MM.1S (cell line): ENCODE measurements at regions not wholly inside any gene's neighbourhood (a gene's known extent, or its start where the extent isn't known, plus 50 kb on each side); places are given as distances from the start of the nearest gene placed in this dataset.

Source experiments
- DNase-seq: peaks from one replicate; pipeline ENCODE4 v3.0.0-alpha.2; 2015
- H2AFZ ChIP-seq: fragments of 300-600 bp; sonication (generic); 2 replicates; pipeline ENCODE4 v1.6.0; 2016; ENCODE audit warnings: antibody characterized with exemption, low read length
- H3F3A ChIP-seq: fragments of 300-600 bp; sonication (generic); 2 replicates; pipeline ENCODE4 v1.6.1; 2016; ENCODE audit warnings: mild to moderate bottlenecking, antibody characterized with exemption, low read length, moderate library complexity, mixed read lengths; ENCODE audit not compliant: insufficient read depth
- H3K27ac ChIP-seq: fragments of 300-600 bp; sonication (generic); 2 replicates; pipeline ENCODE4 v1.5.1; 2016; ENCODE audit warnings: mild to moderate bottlenecking, low read length
- H3K27me3 ChIP-seq: fragments of 300-600 bp; sonication (generic); replicated peaks from 2 replicates; pipeline ENCODE4 v1.6.0; 2016; ENCODE audit warnings: low read length; ENCODE audit not compliant: insufficient read depth
- H3K36me3 ChIP-seq: fragments of 300-600 bp; sonication (generic); replicated peaks from 2 replicates; pipeline ENCODE4 v1.6.1; 2016; ENCODE audit warnings: mild to moderate bottlenecking, low read length, mixed read lengths; ENCODE audit not compliant: insufficient read depth
- H3K4me1 ChIP-seq: fragments of 300-600 bp; sonication (generic); 2 replicates; pipeline ENCODE4 v1.6.1; 2016; ENCODE audit warnings: low read length, mixed read lengths
- H3K4me2 ChIP-seq: fragments of 300-600 bp; sonication (generic); 2 replicates; pipeline ENCODE4 v1.6.0; 2016; ENCODE audit warnings: low read depth, low read length
- H3K4me3 ChIP-seq: fragments of 300-600 bp; sonication (generic); 2 replicates; pipeline ENCODE4 v1.5.1; 2016; ENCODE audit warnings: low read length, mixed read lengths
- H3K79me2 ChIP-seq: fragments of 300-600 bp; sonication (generic); 2 replicates; pipeline ENCODE4 v1.6.1; 2016; ENCODE audit warnings: mixed run types, low read length, mixed read lengths
- H3K9ac ChIP-seq: fragments of 300-600 bp; sonication (generic); 2 replicates; pipeline ENCODE4 v1.6.1; 2016; ENCODE audit warnings: low read length, mixed read lengths
- H3K9me2 ChIP-seq: fragments of 300-600 bp; sonication (generic); replicated peaks from 2 replicates; pipeline ENCODE4 v1.6.1; 2016; ENCODE audit warnings: mild to moderate bottlenecking, low read length, mixed read lengths; ENCODE audit not compliant: insufficient read depth
- H3K9me3 ChIP-seq: fragments of 300-600 bp; sonication (generic); replicated peaks from 2 replicates; pipeline ENCODE4 v1.6.1; 2016; ENCODE audit warnings: mild to moderate bottlenecking, low read length, mixed read lengths; ENCODE audit not compliant: insufficient read depth
- H4K20me1 ChIP-seq: fragments of 300-600 bp; sonication (generic); 2 replicates; pipeline ENCODE4 v1.6.1; 2016; ENCODE audit warnings: mild to moderate bottlenecking, low read length, moderate library complexity, mixed read lengths; ENCODE audit not compliant: insufficient read depth
- EZH2 ChIP-seq: fragments of 300-600 bp; sonication (generic); optimal IDR thresholded peaks from 2 replicates; pipeline ENCODE3; 2017; ENCODE audit warnings: low read depth, mild to moderate bottlenecking, antibody characterized with exemption, low read length, mixed read lengths
- EZH2phosphoT487 ChIP-seq: fragments of 300-600 bp; sonication (generic); IDR thresholded peaks from 2 replicates; pipeline ENCODE4 v1.6.1; 2018; ENCODE audit warnings: antibody characterized with exemption, low read length
- TF ChIP-seq, protein P1 (sequence below): fragments of 300-600 bp; sonication (generic); IDR thresholded peaks from 2 replicates; pipeline ENCODE4 v1.5.1; 2016; ENCODE audit warnings: antibody characterized with exemption, low read length, mixed read lengths

DNA sequence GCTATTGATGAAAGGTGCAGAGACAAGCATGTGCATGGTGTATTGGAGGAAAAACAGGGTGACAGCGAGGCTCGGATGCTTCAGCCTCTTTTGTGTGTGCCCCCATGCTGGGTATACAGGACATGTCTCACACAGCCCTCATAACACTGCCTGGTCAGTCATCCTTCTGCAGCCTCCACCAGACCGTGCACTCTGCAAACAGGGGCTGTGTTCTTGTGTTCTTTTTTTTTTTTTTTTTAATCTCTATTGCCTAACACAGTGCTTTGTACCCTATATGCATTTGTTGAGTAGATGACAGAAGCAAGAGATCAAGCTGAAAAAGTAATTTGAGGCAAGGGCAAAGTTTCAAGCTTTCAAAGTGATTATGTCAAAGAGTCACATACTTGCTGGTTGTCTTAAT lies 367.2 kb upstream of the SLITRK1 start:
- DNase-seq: no peak
- Histone ChIP-seq H3K9me3 (no peaks in the 10 kb centered on the region), H3K9ac (no peak overlapping the region), H3K4me3 (no peak overlapping the region), H3K36me3 (no peaks in the 10 kb centered on the region), H3F3A (no peaks in the 10 kb centered on the region), H4K20me1 (no peaks in the 10 kb centered on the region), H3K79me2 (no peaks in the 10 kb centered on the region), H3K4me2 (no peak overlapping the region), H3K27ac (no peak overlapping the region), H3K4me1 (no peaks in the 10 kb centered on the region), H3K27me3 (no peaks in the 10 kb centered on the region), H2AFZ (no peak overlapping the region), H3K9me2 (no peaks in the 10 kb centered on the region)
- TF ChIP-seq EZH2phosphoT487: no peak
- no peak for TF ChIP-seq EZH2
- TF ChIP-seq, protein P1, sequence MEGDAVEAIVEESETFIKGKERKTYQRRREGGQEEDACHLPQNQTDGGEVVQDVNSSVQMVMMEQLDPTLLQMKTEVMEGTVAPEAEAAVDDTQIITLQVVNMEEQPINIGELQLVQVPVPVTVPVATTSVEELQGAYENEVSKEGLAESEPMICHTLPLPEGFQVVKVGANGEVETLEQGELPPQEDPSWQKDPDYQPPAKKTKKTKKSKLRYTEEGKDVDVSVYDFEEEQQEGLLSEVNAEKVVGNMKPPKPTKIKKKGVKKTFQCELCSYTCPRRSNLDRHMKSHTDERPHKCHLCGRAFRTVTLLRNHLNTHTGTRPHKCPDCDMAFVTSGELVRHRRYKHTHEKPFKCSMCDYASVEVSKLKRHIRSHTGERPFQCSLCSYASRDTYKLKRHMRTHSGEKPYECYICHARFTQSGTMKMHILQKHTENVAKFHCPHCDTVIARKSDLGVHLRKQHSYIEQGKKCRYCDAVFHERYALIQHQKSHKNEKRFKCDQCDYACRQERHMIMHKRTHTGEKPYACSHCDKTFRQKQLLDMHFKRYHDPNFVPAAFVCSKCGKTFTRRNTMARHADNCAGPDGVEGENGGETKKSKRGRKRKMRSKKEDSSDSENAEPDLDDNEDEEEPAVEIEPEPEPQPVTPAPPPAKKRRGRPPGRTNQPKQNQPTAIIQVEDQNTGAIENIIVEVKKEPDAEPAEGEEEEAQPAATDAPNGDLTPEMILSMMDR: no peak

DNA sequence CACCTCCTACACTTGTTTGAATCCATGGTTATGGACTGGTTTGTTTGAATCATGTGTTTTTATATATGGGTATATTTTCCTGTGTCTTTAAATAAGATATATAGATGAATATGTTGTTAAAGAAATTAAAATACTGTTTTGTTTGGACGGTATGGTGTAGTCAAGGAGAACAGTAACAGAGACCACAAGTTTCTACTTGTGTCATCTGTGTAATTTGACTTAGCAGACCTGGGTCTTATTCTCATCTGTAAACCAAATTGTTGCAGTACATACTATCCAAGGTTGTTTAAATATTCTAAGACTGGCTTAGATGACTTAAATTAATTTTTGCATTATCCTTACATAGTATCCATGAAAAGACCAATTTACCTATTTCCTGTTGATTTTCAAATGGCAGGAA lies 361.1 kb upstream of the SLITRK1 start:
- H4K20me1 ChIP-seq: no peaks in the 10 kb centered on the region
- no peak overlapping the region for H2AFZ ChIP-seq
- no peaks in the 10 kb centered on the region for H3K79me2 ChIP-seq
- no peak for DNase-seq
- H3K9me2 ChIP-seq: no peaks in the 10 kb centered on the region
- no peaks in the 10 kb centered on the region for H3K27me3 ChIP-seq
- H3K27ac ChIP-seq: no peak overlapping the region
- no peaks in the 10 kb centered on the region for H3F3A ChIP-seq
- no peak overlapping the region for H3K4me3 ChIP-seq
- H3K4me2 ChIP-seq: no peak overlapping the region
- no peak overlapping the region for H3K9ac ChIP-seq
- H3K36me3 ChIP-seq: no peaks in the 10 kb centered on the region
- no peak for TF ChIP-seq EZH2phosphoT487
- no peak for TF ChIP-seq EZH2
- TF ChIP-seq, protein P1: no peak
- no peaks in the 10 kb centered on the region for H3K4me1 ChIP-seq
- H3K9me3 ChIP-seq: no peaks in the 10 kb centered on the region

DNA sequence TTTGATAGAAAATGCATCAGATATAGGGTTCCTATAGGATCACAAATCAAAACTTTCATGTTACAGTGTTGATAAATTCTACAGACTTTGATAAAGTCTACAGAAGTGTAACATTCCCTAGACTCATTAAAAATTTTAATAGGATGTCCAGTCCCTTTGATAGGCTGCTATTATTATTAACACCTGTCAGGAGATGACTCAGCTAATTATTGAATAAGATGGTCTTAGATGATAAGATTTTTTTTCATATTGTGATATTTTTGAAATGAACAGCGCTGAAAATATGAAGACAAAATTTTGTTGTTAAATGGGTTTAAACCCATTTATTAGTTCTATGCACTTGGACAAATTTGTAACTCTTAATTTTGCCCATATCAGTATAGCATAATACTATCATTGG lies 356.8 kb upstream of the SLITRK1 start:
- no peaks in the 10 kb centered on the region for H3K9me3 ChIP-seq
- no peaks in the 10 kb centered on the region for H3F3A ChIP-seq
- DNase-seq: no peak
- H2AFZ ChIP-seq: no peak overlapping the region
- no peaks in the 10 kb centered on the region for H3K27me3 ChIP-seq
- H3K9ac ChIP-seq: no peak overlapping the region
- H3K36me3 ChIP-seq: no peaks in the 10 kb centered on the region
- no peak overlapping the region for H3K4me2 ChIP-seq
- TF ChIP-seq EZH2phosphoT487: no peak
- no peak for TF ChIP-seq EZH2
- TF ChIP-seq, protein P1: no peak
- H4K20me1 ChIP-seq: no peaks in the 10 kb centered on the region
- no peaks in the 10 kb centered on the region for H3K79me2 ChIP-seq
- H3K27ac ChIP-seq: no peak overlapping the region
- H3K9me2 ChIP-seq: no peaks in the 10 kb centered on the region
- H3K4me3 ChIP-seq: no peak overlapping the region
- H3K4me1 ChIP-seq: no peaks in the 10 kb centered on the region
